RWPE1 (cell line): ENCODE measurements at regions not wholly inside any gene's neighbourhood (a gene's known extent, or its start where the extent isn't known, plus 50 kb on each side); places are given as distances from the start of the nearest gene placed in this dataset.

Experiments used
- CTCF ChIA-PET: fragments of 350-600 bp; sonication (Branson Sonifier 250); formaldehyde crosslinking; extraction: SDS; loops from one replicate; lab custom pipeline; 2021; lab: Yijun Ruan, JAX
- POLR2A ChIA-PET: fragments of 400-600 bp; formaldehyde crosslinking; extraction: SDS; loops from one replicate; lab custom pipeline; 2020; ENCODE audit warnings: antibody characterized with exemption; ENCODE audit not compliant: low non-redundant PET; lab: Yijun Ruan, JAX
- DNase-seq: peaks from one replicate; pipeline ENCODE4 v3.0.0; 2012; ENCODE audit warnings: low spot score
- H3K27ac ChIP-seq: fragments of 450-650 bp; 2 replicates; pipeline ENCODE4 v1.5.1; 2017
- TF ChIP-seq, protein P1 (sequence below): fragments of 450-650 bp; conservative IDR thresholded peaks from 2 replicates; pipeline ENCODE4 v1.5.1; 2017; ENCODE audit warnings: low read depth, mild to moderate bottlenecking

DNA sequence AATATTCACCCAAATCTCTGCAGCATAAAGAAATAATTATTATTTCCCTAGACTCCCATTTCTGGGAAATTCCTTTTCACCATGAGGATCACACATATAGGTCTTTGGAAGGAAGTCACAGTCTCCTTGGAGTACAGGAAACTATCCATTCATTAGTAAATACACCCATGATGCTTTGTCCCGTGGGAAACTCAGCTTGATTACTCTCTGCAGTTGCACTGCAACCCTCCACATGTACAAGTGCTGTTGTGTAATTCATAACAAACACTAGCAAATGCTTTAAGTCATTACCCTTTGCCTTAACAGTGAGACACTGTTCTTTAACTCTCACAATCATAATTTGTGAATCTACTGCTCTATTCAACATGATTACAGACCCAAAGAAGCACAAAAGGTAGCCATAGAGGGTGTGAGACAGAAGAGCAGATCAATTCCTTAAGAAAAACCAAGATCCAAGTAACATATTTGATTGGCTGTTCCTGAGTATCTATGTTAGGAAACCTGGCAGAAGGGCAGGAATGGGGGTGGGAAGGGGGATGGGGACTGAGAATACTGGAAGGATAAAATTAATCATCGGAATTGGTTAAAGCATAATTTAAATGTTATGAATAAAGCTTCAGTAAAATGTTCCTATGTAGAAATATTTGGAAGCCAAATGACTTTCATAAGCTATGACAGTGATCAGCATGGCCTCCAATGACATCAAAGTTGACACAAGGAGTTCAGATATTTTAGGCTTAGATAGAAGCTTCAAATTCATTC is 268.0 kb downstream of the HACE1 start:
- POLR2A ChIA-PET, result no interaction called here
- no peak overlapping the region for H3K27ac ChIP-seq
- CTCF ChIA-PET, result no interaction called here
- no peak for DNase-seq
- TF ChIP-seq, protein P1, sequence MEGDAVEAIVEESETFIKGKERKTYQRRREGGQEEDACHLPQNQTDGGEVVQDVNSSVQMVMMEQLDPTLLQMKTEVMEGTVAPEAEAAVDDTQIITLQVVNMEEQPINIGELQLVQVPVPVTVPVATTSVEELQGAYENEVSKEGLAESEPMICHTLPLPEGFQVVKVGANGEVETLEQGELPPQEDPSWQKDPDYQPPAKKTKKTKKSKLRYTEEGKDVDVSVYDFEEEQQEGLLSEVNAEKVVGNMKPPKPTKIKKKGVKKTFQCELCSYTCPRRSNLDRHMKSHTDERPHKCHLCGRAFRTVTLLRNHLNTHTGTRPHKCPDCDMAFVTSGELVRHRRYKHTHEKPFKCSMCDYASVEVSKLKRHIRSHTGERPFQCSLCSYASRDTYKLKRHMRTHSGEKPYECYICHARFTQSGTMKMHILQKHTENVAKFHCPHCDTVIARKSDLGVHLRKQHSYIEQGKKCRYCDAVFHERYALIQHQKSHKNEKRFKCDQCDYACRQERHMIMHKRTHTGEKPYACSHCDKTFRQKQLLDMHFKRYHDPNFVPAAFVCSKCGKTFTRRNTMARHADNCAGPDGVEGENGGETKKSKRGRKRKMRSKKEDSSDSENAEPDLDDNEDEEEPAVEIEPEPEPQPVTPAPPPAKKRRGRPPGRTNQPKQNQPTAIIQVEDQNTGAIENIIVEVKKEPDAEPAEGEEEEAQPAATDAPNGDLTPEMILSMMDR, result no peak

GRCh38 chr6:104589940-104590339 is 269.8 kb downstream of the HACE1 start:
- POLR2A ChIA-PET, result no interaction called here
- TF ChIP-seq, protein P1, result no peak
- H3K27ac ChIP-seq, result no peak overlapping the region
- no peak for DNase-seq
- CTCF ChIA-PET, result no interaction called here

- TF ChIP-seq, protein P1, result no peak
- no peak for DNase-seq
- CTCF ChIA-PET, result no interaction called here
- H3K27ac ChIP-seq, result no peak overlapping the region
- POLR2A ChIA-PET, result no interaction called here
These were observed 274.1 kb downstream of the HACE1 start for GRCh38 chr6:104585646-104586045.

DNA sequence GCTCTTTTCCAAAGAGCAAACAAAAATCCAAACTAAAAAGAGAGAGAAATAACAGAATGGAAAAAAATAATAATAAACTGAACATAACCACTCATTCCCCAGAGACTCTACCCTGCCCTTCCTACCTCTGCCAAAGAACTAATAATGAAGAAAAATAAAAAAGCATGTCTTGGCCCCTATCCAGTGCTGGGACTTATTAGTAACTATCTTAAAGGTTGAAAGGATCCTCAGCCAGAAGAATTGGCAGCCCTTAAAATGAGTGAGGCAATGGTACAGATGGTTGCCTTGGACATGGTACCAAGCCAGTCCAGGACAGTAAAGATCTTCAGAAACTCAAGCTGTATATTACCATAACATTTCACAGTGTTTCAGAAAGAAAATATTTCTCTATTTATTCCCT is 279.3 kb downstream of the HACE1 start:
- ChIA-PET POLR2A (no interaction called here), CTCF (no interaction called here)
- TF ChIP-seq, protein P1, result no peak

DNA sequence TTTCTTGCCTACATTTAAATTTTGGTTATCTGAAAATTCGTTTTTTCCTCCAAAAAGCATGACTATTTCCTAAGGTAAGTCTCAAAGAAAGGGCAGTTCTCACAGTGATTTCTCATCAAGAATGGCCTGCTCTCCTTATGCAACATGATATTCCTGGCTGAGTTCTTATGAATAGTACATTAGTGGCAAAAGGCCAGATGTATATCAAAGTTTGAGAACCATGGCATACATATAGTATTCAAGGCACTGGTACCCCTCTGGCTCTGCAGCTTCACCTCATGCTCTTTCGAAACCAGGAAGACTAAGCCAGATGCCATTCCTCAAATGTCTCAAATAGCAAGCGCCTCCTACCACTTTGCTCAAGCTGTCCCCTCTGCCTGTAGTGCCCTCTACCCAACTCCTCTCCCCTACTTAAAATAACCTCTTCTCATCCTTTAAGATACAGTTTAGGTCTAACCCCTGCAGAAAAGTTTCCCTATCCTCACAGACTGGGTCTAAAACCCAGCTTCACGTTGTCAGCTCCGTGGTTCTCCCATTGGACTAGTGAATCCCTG is 280.3 kb downstream of the HACE1 start:
- TF ChIP-seq, protein P1, result no peak
- no peak overlapping the region for H3K27ac ChIP-seq
- POLR2A ChIA-PET, result no interaction called here
- DNase-seq, result no peak
- CTCF ChIA-PET, result interaction anchor here (0.6 kb wide), 1 partner anchor 557 kb away, joined by 3 read pairs; no protein-coding TSS in a partner anchor

More for the DNA sequence above, 279.3 kb downstream of the HACE1 start:
- DNase-seq, result no peak
- H3K27ac ChIP-seq, result no peak overlapping the region

DNA sequence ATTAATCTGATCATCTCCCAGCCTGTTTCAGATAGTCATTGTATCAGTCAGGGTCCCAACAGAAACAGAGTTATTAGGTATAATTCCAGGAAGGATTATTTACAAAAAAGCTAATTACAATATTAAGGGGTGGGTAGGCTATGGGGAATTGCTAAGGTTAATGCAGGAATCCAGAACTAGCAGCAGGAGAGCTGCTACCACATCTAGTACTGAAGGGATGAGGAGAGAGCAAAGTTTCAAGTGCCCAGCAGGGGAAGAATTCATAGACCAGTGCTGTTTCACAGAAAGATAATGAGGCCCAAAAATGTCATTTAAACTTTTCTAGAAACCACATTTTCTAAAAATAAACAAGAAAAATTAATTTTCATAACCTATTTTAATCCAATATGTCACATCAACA is 284.2 kb downstream of the HACE1 start:
- ChIA-PET CTCF (no interaction called here), POLR2A (no interaction called here)

More for the DNA sequence above, 284.2 kb downstream of the HACE1 start:
- TF ChIP-seq, protein P1, result no peak
- no peak for DNase-seq
- H3K27ac ChIP-seq, result no peak overlapping the region
